ENCODE measurements at regions not wholly inside any gene's neighbourhood (a gene's known extent, or its start where the extent isn't known, plus 50 kb on each side); places are given as distances from the start of the nearest gene placed in this dataset.

GRCh38 chr1:79955966-79956365, 949.4 kb upstream of the ADGRL4 start:
- H3K4me3 Mint-ChIP-seq = no peak overlapping the region
- no peak for TF ChIP-seq CTCF (IDR thresholded peaks at IDR 0.05)
- H3K9me3 Mint-ChIP-seq = peaks cover 4 to 19% (median 10%) of the 10 kb centered on the region in 7 donors
- H2AFZ ChIP-seq (ENCODE audit: insufficient read depth, low read depth, low read length, poor library complexity, severe bottlenecking) = no peak overlapping the region
- H3K4me3 ChIP-seq (replicated peaks in 1 of 3; ENCODE audit: low read depth in 2 of 3, low read length in 3 of 3) = no peak overlapping the region
- no peaks in the 10 kb centered on the region for H3K36me3 ChIP-seq (replicated peaks in 1 of 2; ENCODE audit: control insufficient read depth in 1 of 2, insufficient read depth in 2 of 2, low read length in 2 of 2)
- no peaks in the 10 kb centered on the region for H3K4me1 Mint-ChIP-seq
- intact Hi-C loops (cut with micrococcal nuclease) = no loop called here
- no peaks in the 10 kb centered on the region for H3K27me3 ChIP-seq (ENCODE audit: control insufficient read depth in 2 of 2, insufficient read depth in 2 of 2, low read length in 2 of 2)
- H3K27me3 Mint-ChIP-seq (ENCODE audit: low read depth in 3 of 3) = no peaks in the 10 kb centered on the region
- no peak overlapping the region for H3K27ac ChIP-seq (ENCODE audit: low read depth in 1 of 2, low read length in 2 of 2)
- WGBS (ENCODE audit: insufficient coverage) = no CpG with 5 or more reads among the region's 1 CpG
- no peak overlapping the region for H3K27ac Mint-ChIP-seq
- H3K4me1 ChIP-seq (ENCODE audit: control insufficient read depth in 1 of 2, insufficient read depth in 2 of 2, low read length in 2 of 2) = no peaks in the 10 kb centered on the region
- no peak overlapping the region for H3K4me2 ChIP-seq (replicated peaks; ENCODE audit: extremely low read depth, low read length, poor library complexity, severe bottlenecking)
- no peaks in the 10 kb centered on the region for H4K20me1 ChIP-seq (ENCODE audit: insufficient read depth, low read length)
- H3K79me2 ChIP-seq (ENCODE audit: insufficient read depth, low read length) = no peaks in the 10 kb centered on the region
- H3K9ac ChIP-seq (ENCODE audit: insufficient read depth, low read length, poor library complexity, severe bottlenecking) = no peak overlapping the region
- no peaks in the 10 kb centered on the region for H3K36me3 Mint-ChIP-seq
- no peak for DNase-seq
- peaks cover 9 to 12% of the 10 kb centered on the region in 2 donors for H3K9me3 ChIP-seq (replicated peaks in 1 of 2; ENCODE audit: control insufficient read depth in 1 of 2, insufficient read depth in 1 of 2, low read length in 2 of 2)

- no peaks in the 10 kb centered on the region for H3K36me3 Mint-ChIP-seq
- H3K27me3 Mint-ChIP-seq (ENCODE audit: low read depth in 3 of 3) = no peaks in the 10 kb centered on the region
- no peak overlapping the region for H3K4me3 ChIP-seq (replicated peaks in 1 of 3; ENCODE audit: low read depth in 2 of 3, low read length in 3 of 3)
- H3K9me3 Mint-ChIP-seq = peaks cover 0 to 11% (median 5%) of the 10 kb centered on the region in 7 donors
- intact Hi-C loops (cut with micrococcal nuclease) = no loop called here
- H3K9ac ChIP-seq (ENCODE audit: insufficient read depth, low read length, poor library complexity, severe bottlenecking) = no peak overlapping the region
- no peak overlapping the region for H2AFZ ChIP-seq (ENCODE audit: insufficient read depth, low read depth, low read length, poor library complexity, severe bottlenecking)
- no peak overlapping the region for H3K27ac Mint-ChIP-seq
- H3K4me1 ChIP-seq (ENCODE audit: control insufficient read depth in 1 of 2, insufficient read depth in 2 of 2, low read length in 2 of 2) = no peaks in the 10 kb centered on the region
- no peak overlapping the region for H3K4me3 Mint-ChIP-seq
- no peak overlapping the region for H3K4me2 ChIP-seq (replicated peaks; ENCODE audit: extremely low read depth, low read length, poor library complexity, severe bottlenecking)
- no peaks in the 10 kb centered on the region for H4K20me1 ChIP-seq (ENCODE audit: insufficient read depth, low read length)
- no peaks in the 10 kb centered on the region for H3K36me3 ChIP-seq (replicated peaks in 1 of 2; ENCODE audit: control insufficient read depth in 1 of 2, insufficient read depth in 2 of 2, low read length in 2 of 2)
- no CpG with 5 or more reads among the region's 3 CpGs for WGBS (ENCODE audit: insufficient coverage)
- no peak for TF ChIP-seq CTCF (IDR thresholded peaks at IDR 0.05)
- peaks cover 4 to 7% of the 10 kb centered on the region in 2 donors for H3K9me3 ChIP-seq (replicated peaks in 1 of 2; ENCODE audit: control insufficient read depth in 1 of 2, insufficient read depth in 1 of 2, low read length in 2 of 2)
- no peaks in the 10 kb centered on the region for H3K27me3 ChIP-seq (ENCODE audit: control insufficient read depth in 2 of 2, insufficient read depth in 2 of 2, low read length in 2 of 2)
- no peak for DNase-seq
- no peak overlapping the region for H3K27ac ChIP-seq (ENCODE audit: low read depth in 1 of 2, low read length in 2 of 2)
- no peaks in the 10 kb centered on the region for H3K4me1 Mint-ChIP-seq
- H3K79me2 ChIP-seq (ENCODE audit: insufficient read depth, low read length) = no peaks in the 10 kb centered on the region
Observed at GRCh38 chr1:79950511-79950910, 944.0 kb upstream of the ADGRL4 start.
